ENCODE measurements at regions not wholly inside any gene's neighbourhood (a gene's known extent, or its start where the extent isn't known, plus 50 kb on each side); places are given as distances from the start of the nearest gene placed in this dataset.

DNA sequence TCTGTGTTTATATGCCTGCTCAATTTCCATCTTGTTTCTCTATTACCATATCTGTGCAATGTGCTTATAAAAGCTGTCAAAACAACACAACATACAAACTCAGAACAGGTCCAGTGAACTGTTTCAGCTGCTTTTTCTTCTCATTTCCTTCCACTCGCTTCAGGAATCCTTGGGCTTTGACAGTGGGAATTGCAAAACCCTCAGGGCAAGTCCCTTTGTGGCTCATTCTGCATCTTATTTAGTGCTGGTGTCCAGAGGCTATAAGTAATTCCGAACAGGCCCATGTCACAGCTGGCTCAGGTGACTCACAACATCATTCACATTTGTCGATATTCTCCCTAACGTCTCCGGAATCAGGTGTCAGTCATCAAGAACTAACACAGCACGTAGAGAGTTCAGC, 309.9 kb upstream of the ZNF521 start:
- TF ChIP-seq, protein P1, sequence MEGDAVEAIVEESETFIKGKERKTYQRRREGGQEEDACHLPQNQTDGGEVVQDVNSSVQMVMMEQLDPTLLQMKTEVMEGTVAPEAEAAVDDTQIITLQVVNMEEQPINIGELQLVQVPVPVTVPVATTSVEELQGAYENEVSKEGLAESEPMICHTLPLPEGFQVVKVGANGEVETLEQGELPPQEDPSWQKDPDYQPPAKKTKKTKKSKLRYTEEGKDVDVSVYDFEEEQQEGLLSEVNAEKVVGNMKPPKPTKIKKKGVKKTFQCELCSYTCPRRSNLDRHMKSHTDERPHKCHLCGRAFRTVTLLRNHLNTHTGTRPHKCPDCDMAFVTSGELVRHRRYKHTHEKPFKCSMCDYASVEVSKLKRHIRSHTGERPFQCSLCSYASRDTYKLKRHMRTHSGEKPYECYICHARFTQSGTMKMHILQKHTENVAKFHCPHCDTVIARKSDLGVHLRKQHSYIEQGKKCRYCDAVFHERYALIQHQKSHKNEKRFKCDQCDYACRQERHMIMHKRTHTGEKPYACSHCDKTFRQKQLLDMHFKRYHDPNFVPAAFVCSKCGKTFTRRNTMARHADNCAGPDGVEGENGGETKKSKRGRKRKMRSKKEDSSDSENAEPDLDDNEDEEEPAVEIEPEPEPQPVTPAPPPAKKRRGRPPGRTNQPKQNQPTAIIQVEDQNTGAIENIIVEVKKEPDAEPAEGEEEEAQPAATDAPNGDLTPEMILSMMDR (conservative IDR thresholded peaks at IDR 0.05) = no peak
- Mint-ChIP-seq H3K9me3 (no peaks in the 10 kb centered on the region), H3K4me1 (peaks cover 23% of the 10 kb centered on the region), H3K27ac (ENCODE audit: unreplicated experiment) (no peak overlapping the region), H3K36me3 (ENCODE audit: low read depth) (no peaks in the 10 kb centered on the region), H3K27me3 (ENCODE audit: low read depth) (no peaks in the 10 kb centered on the region), H3K4me3 (no peak overlapping the region)
- no peak for DNase-seq (ENCODE audit: low read depth, low spot score)

DNA sequence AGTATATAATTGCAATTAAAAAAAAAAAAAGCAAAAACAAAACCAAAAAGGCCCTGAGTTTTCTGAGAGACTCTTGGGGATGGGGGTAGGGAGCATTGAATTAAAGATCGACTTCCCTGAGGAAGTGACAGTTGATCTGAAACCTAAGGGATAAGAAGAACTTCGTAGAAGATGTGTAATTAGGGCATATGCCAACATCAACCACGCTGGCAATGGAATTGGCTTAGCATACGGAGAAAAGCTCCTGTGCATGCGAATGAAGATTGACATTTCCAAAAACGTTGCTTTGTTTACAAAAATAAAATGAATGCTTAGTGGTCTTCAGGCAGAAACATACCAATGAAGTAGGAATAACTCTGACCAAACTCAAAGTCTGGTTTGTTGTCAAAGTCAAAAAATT, 307.6 kb upstream of the ZNF521 start:
- TF ChIP-seq, protein P1 (conservative IDR thresholded peaks at IDR 0.05) = no peak
- H3K4me1 Mint-ChIP-seq = peaks cover 23% of the 10 kb centered on the region
- peaks cover 4% of the 10 kb centered on the region for H3K9me3 Mint-ChIP-seq
- H3K4me3 Mint-ChIP-seq = no peak overlapping the region
- no peaks in the 10 kb centered on the region for H3K36me3 Mint-ChIP-seq (ENCODE audit: low read depth)
- H3K27ac Mint-ChIP-seq (ENCODE audit: unreplicated experiment) = no peak overlapping the region
- DNase-seq (ENCODE audit: low read depth, low spot score) = no peak
- no peaks in the 10 kb centered on the region for H3K27me3 Mint-ChIP-seq (ENCODE audit: low read depth)

DNA sequence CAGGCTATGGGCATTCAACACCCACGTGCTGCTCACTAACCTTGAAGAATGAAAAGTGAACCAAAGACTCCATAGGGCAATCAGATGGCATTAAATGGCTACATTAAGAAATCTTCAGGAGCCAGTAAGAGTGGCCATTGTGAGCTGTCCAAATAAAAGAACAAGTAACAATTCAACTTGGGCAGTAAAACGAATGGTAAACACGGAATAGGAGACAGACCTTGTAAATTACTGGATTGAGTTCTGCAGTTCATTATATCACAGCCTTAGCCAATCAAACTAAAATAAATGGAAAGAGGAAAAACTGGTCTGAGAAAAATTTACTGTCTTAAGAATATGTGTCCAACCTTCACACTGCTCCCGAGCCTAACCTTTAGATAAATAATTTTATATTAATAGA, 306.5 kb upstream of the ZNF521 start:
- no peak for DNase-seq (ENCODE audit: low read depth, low spot score)
- TF ChIP-seq, protein P1 (conservative IDR thresholded peaks at IDR 0.05) = no peak

DNA sequence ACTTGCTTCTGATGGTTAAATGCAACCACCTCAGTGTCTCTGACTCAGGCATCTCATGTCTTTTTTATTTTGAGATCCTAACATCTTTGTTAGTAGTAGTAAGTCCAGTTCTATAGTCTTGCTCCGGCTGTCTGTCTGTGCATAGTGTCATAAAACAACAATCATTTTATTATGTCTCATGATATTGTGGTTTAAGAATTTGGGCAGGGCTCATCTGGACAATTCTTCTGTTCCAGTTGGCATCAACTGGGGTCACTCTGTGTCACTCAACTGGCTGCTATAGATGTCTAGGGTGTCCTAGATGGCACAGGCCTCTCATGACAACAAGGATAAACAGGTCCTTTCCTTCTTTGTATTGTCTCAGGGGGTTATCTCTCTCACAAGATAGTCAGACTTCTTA, 299.6 kb upstream of the ZNF521 start:
- Mint-ChIP-seq H3K9me3 (peaks cover 4% of the 10 kb centered on the region), H3K4me3 (no peak overlapping the region), H3K27me3 (ENCODE audit: low read depth) (no peaks in the 10 kb centered on the region), H3K27ac (ENCODE audit: unreplicated experiment) (no peak overlapping the region), H3K4me1 (peaks cover 5% of the 10 kb centered on the region), H3K36me3 (ENCODE audit: low read depth) (no peaks in the 10 kb centered on the region)
- TF ChIP-seq, protein P1 (conservative IDR thresholded peaks at IDR 0.05) = no peak
- DNase-seq (ENCODE audit: low read depth, low spot score) = no peak

More for the DNA sequence above, 306.5 kb upstream of the ZNF521 start:
- peaks cover 23% of the 10 kb centered on the region for H3K4me1 Mint-ChIP-seq
- H3K36me3 Mint-ChIP-seq (ENCODE audit: low read depth) = no peaks in the 10 kb centered on the region
- H3K27me3 Mint-ChIP-seq (ENCODE audit: low read depth) = no peaks in the 10 kb centered on the region
- H3K27ac Mint-ChIP-seq (ENCODE audit: unreplicated experiment) = no peak overlapping the region
- no peak overlapping the region for H3K4me3 Mint-ChIP-seq
- peaks cover 4% of the 10 kb centered on the region for H3K9me3 Mint-ChIP-seq

DNA sequence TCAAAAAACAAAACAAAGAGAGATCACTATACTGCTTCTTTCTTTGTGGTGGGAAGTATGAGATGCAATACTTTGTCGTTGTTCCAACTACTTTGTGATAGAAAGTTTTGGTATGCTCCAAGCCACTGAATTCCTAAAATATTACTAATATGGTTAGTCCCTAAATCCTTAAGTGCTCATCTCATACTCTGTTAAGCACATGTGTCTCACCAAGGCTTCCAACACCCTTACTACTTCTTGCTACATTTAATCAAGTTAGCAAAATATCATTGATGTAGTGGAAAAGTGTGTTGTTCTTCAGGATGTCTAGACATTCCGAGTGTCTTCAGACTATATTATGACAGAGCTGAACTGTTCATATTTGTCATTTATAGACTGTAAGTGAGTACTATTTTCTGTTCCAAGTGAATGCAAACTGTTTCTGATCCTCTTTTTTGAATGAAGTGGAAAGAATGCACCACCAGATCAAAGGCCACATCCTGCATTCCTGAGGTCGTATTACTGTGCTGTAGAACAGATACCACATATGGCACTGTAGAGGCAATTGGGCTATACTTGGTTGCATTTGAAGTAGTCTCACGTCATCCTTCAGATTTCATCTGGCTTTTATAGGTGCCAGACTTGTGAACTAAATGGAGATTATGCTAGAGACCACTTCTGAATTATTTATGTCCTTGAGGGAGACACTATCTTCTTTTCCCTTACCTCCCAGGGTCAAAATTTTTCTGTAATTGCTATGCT, 298.4 kb upstream of the ZNF521 start:
- Mint-ChIP-seq H3K36me3 (ENCODE audit: low read depth) (no peaks in the 10 kb centered on the region), H3K27me3 (ENCODE audit: low read depth) (no peaks in the 10 kb centered on the region), H3K9me3 (peaks cover 2% of the 10 kb centered on the region), H3K4me1 (peaks cover 5% of the 10 kb centered on the region), H3K27ac (ENCODE audit: unreplicated experiment) (no peak overlapping the region), H3K4me3 (no peak overlapping the region)
- TF ChIP-seq, protein P1 (conservative IDR thresholded peaks at IDR 0.05) = no peak
- no peak for DNase-seq (ENCODE audit: low read depth, low spot score)
